BE2C (cell line): ENCODE measurements at regions not wholly inside any gene's neighbourhood (a gene's known extent, or its start where the extent isn't known, plus 50 kb on each side); places are given as distances from the start of the nearest gene placed in this dataset.

Experiments used
- DNase-seq: peaks from one replicate; pipeline ENCODE4 v3.0.0-alpha.2; 2020
- H3K27me3 ChIP-seq: fragments of 250-450 bp; sonication (Bioruptor Pico); 2 replicates; pipeline ENCODE4 v1.5.1; 2020; ENCODE audit warnings: mild to moderate bottlenecking
- H3K36me3 ChIP-seq: fragments of 250-450 bp; sonication (Bioruptor Pico); 2 replicates; pipeline ENCODE4 v1.5.1; 2020; ENCODE audit warnings: mild to moderate bottlenecking
- H3K4me1 ChIP-seq: fragments of 250-450 bp; sonication (Bioruptor Pico); 2 replicates; pipeline ENCODE4 v1.5.1; 2020
- H3K4me3 ChIP-seq: 2 replicates; pipeline ENCODE4 v1.5.1; 2011; ENCODE audit warnings: low read depth, low read length
- H3K9me3 ChIP-seq: fragments of 250-450 bp; sonication (Bioruptor Pico); 2 replicates; pipeline ENCODE4 v1.5.1; 2020
- CTCF ChIP-seq: IDR thresholded peaks from 2 replicates; pipeline ENCODE4 v1.5.1; 2012; ENCODE audit warnings: mild to moderate bottlenecking, low read depth, low read length

- no peak for TF ChIP-seq CTCF
- Histone ChIP-seq H3K4me3 (no peak overlapping the region), H3K9me3 (no peaks in the 10 kb centered on the region), H3K36me3 (no peaks in the 10 kb centered on the region), H3K27me3 (peaks cover 4% of the 10 kb centered on the region; the same call in 1 of the 2 replicates), H3K4me1 (peaks cover 6% of the 10 kb centered on the region; the same call in 1 of the 2 replicates)
- no peak for DNase-seq
These were observed 173.6 kb upstream of the EEA1 start for GRCh38 chr12:93102744-93103143.

- Histone ChIP-seq H3K36me3 (no peaks in the 10 kb centered on the region), H3K9me3 (no peaks in the 10 kb centered on the region), H3K27me3 (peaks cover 4% of the 10 kb centered on the region; the same call in 1 of the 2 replicates), H3K4me3 (no peak overlapping the region), H3K4me1 (peaks cover 6% of the 10 kb centered on the region; the same call in 1 of the 2 replicates)
- no peak for DNase-seq
- TF ChIP-seq CTCF = no peak
These were observed 174.1 kb upstream of the EEA1 start for GRCh38 chr12:93103154-93103553.

GRCh38 chr12:93104535-93104934 lies 175.4 kb upstream of the EEA1 start:
- H3K9me3 ChIP-seq = no peaks in the 10 kb centered on the region
- no peaks in the 10 kb centered on the region for H3K36me3 ChIP-seq
- DNase-seq = no peak
- TF ChIP-seq CTCF = no peak
- peaks cover 6% of the 10 kb centered on the region; the same call in 1 of the 2 replicates for H3K4me1 ChIP-seq
- no peak overlapping the region for H3K4me3 ChIP-seq
- H3K27me3 ChIP-seq = no peaks in the 10 kb centered on the region

- Histone ChIP-seq H3K9me3 (no peaks in the 10 kb centered on the region), H3K4me1 (no peaks in the 10 kb centered on the region), H3K36me3 (no peaks in the 10 kb centered on the region), H3K27me3 (no peaks in the 10 kb centered on the region), H3K4me3 (no peak overlapping the region)
- DNase-seq = no peak
- TF ChIP-seq CTCF = no peak
These were observed 177.8 kb upstream of the EEA1 start for GRCh38 chr12:93106910-93107309.

GRCh38 chr12:93107514-93108312 lies 178.6 kb upstream of the EEA1 start:
- Histone ChIP-seq H3K4me3 (no peak overlapping the region), H3K9me3 (no peaks in the 10 kb centered on the region), H3K27me3 (no peaks in the 10 kb centered on the region), H3K36me3 (no peaks in the 10 kb centered on the region), H3K4me1 (no peaks in the 10 kb centered on the region)
- TF ChIP-seq CTCF = no peak
- DNase-seq = no peak

- TF ChIP-seq CTCF = no peak
- no peak for DNase-seq
- Histone ChIP-seq H3K4me3 (no peak overlapping the region), H3K4me1 (no peaks in the 10 kb centered on the region), H3K27me3 (no peaks in the 10 kb centered on the region), H3K36me3 (no peaks in the 10 kb centered on the region), H3K9me3 (no peaks in the 10 kb centered on the region)
These were observed 179.9 kb upstream of the EEA1 start for GRCh38 chr12:93108985-93109384.
